ENCODE measurements at regions not wholly inside any gene's neighbourhood (a gene's known extent, or its start where the extent isn't known, plus 50 kb on each side); places are given as distances from the start of the nearest gene placed in this dataset.

GRCh38 chr2:66270247-66270646 lies 164.7 kb upstream of the MEIS1 start:
- TF ChIP-seq POLR2AphosphoS5 (IDR thresholded peaks at IDR 0.05; ENCODE audit: low read depth, low read length) = no peak
- TF ChIP-seq ZBTB33 (IDR thresholded peaks at IDR 0.05; ENCODE audit: borderline replicate concordance, low read depth) = no peak
- TF ChIP-seq FOSL2 (IDR thresholded peaks at IDR 0.05; ENCODE audit: borderline replicate concordance, low read depth) = no peak
- no peak for TF ChIP-seq TCF12 (IDR thresholded peaks at IDR 0.05)
- TF ChIP-seq CTCF (IDR thresholded peaks at IDR 0.05) = no peak
- no peak for TF ChIP-seq EZH2phosphoT487 (IDR thresholded peaks at IDR 0.05; ENCODE audit: borderline replicate concordance, low read depth)
- TF ChIP-seq MXI1 (IDR thresholded peaks at IDR 0.05; ENCODE audit: low read depth, low read length) = no peak
- TF ChIP-seq RCOR1 (IDR thresholded peaks at IDR 0.05; ENCODE audit: low read length) = no peak
- TF ChIP-seq FOXJ3 (CRISPR knock-in tag; IDR thresholded peaks at IDR 0.05) = no peak
- TF ChIP-seq TEAD4 (IDR thresholded peaks at IDR 0.05; ENCODE audit: borderline replicate concordance, insufficient read depth) = no peak
- no peak for TF ChIP-seq EP300 (IDR thresholded peaks at IDR 0.05; ENCODE audit: borderline replicate concordance in 1 of 2, low read depth in 1 of 2, low read length in 1 of 2)
- TF ChIP-seq PBX3 (IDR thresholded peaks at IDR 0.05) = no peak
- TF ChIP-seq GABPA (IDR thresholded peaks at IDR 0.05; ENCODE audit: low read depth) = no peak
- no peak for TF ChIP-seq ELF1 (IDR thresholded peaks at IDR 0.05)
